ENCODE measurements at regions not wholly inside any gene's neighbourhood (a gene's known extent, or its start where the extent isn't known, plus 50 kb on each side); places are given as distances from the start of the nearest gene placed in this dataset.

GRCh38 chr10:111200505-111201186, 123.8 kb downstream of the ADRA2A start:
- DNase-seq (ENCODE audit: low spot score), result no peak

- no peak for DNase-seq (ENCODE audit: low spot score)
Measured at GRCh38 chr10:111203615-111204014, 126.8 kb downstream of the ADRA2A start.

GRCh38 chr10:111204838-111205237, 128.0 kb downstream of the ADRA2A start:
- DNase-seq (ENCODE audit: low spot score), result no peak

GRCh38 chr10:111206521-111206920, 129.7 kb downstream of the ADRA2A start:
- no peak for DNase-seq (ENCODE audit: low spot score)

- no peak for DNase-seq (ENCODE audit: low spot score)
Measured at GRCh38 chr10:111207500-111207899, 130.7 kb downstream of the ADRA2A start.

GRCh38 chr10:111208951-111209350, 132.1 kb downstream of the ADRA2A start:
- DNase-seq (ENCODE audit: low spot score), result no peak

- no peak for DNase-seq (ENCODE audit: low spot score)
Measured at GRCh38 chr10:111209692-111210091, 132.9 kb downstream of the ADRA2A start.

GRCh38 chr10:111211241-111211640, 134.4 kb downstream of the ADRA2A start:
- DNase-seq (ENCODE audit: low spot score), result no peak

GRCh38 chr10:111211706-111212105, 134.9 kb downstream of the ADRA2A start:
- no peak for DNase-seq (ENCODE audit: low spot score)

- DNase-seq (ENCODE audit: low spot score), result peak; percentile 7
Measured at GRCh38 chr10:111221682-111222480, 145.1 kb downstream of the ADRA2A start.

GRCh38 chr10:111222961-111223360, 146.1 kb downstream of the ADRA2A start:
- no peak for DNase-seq (ENCODE audit: low spot score)

- DNase-seq (ENCODE audit: low spot score), result no peak
Measured at GRCh38 chr10:111231779-111232178, 154.9 kb downstream of the ADRA2A start.

GRCh38 chr10:111233439-111233838, 156.6 kb downstream of the ADRA2A start:
- DNase-seq (ENCODE audit: low spot score), result no peak

- no peak for DNase-seq (ENCODE audit: low spot score)
Measured at GRCh38 chr10:111234234-111234913, 157.5 kb downstream of the ADRA2A start.

GRCh38 chr10:111234914-111235302, 158.1 kb downstream of the ADRA2A start:
- DNase-seq (ENCODE audit: low spot score), result no peak

GRCh38 chr10:111240348-111240747, 163.5 kb downstream of the ADRA2A start:
- no peak for DNase-seq (ENCODE audit: low spot score)

- DNase-seq (ENCODE audit: low spot score), result no peak
Measured at GRCh38 chr10:111243126-111243525, 166.3 kb downstream of the ADRA2A start.

GRCh38 chr10:111246136-111246535, 169.3 kb downstream of the ADRA2A start:
- DNase-seq (ENCODE audit: low spot score), result no peak

- no peak for DNase-seq (ENCODE audit: low spot score)
Measured at GRCh38 chr10:111246814-111247452, 170.1 kb downstream of the ADRA2A start.

- DNase-seq (ENCODE audit: low spot score), result no peak
Measured at GRCh38 chr10:111247781-111248389, 171.1 kb downstream of the ADRA2A start.

GRCh38 chr10:111249925-111250324, 173.1 kb downstream of the ADRA2A start:
- no peak for DNase-seq (ENCODE audit: low spot score)

GRCh38 chr10:111261081-111261615, 184.3 kb downstream of the ADRA2A start:
- DNase-seq (ENCODE audit: low spot score), result no peak
